DND-41 (cell line): ENCODE measurements at regions not wholly inside any gene's neighbourhood (a gene's known extent, or its start where the extent isn't known, plus 50 kb on each side); places are given as distances from the start of the nearest gene placed in this dataset.

Experiments
- EZH2 ChIP-seq: IDR thresholded peaks from 3 replicates; pipeline ENCODE4 v1.6.1; 2012; ENCODE audit warnings: borderline replicate concordance, low read depth, mild to moderate bottlenecking, moderate library complexity, low read length, inconsistent platforms; ENCODE audit not compliant: severe bottlenecking
- TF ChIP-seq, protein P1 (sequence below): IDR thresholded peaks from 2 replicates; pipeline ENCODE4 v1.5.1; 2012; ENCODE audit warnings: borderline replicate concordance, low read length, moderate library complexity, mild to moderate bottlenecking; ENCODE audit not compliant: poor library complexity, severe bottlenecking; ENCODE audit errors: extremely low read depth

DNA sequence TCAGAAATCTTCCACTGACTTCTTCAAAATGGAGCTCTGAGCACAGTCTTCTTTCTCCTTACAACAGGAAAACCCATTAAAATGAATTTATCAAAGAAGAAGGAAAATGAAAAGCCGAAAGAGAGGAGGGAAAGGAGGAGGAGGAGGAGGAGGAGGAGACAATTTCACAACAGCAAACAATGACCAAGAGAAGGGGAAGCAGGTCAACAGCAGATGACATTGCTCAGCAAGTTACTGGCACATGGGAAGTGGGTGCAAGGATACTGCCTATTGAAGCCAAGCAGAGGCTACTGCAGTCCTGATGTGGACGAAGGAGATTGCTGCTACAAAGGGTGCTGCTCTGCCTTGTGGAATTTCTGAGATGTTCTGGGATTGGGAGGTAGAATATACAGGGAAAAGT lies 140.0 kb upstream of the FOXN2 start:
- TF ChIP-seq, protein P1, sequence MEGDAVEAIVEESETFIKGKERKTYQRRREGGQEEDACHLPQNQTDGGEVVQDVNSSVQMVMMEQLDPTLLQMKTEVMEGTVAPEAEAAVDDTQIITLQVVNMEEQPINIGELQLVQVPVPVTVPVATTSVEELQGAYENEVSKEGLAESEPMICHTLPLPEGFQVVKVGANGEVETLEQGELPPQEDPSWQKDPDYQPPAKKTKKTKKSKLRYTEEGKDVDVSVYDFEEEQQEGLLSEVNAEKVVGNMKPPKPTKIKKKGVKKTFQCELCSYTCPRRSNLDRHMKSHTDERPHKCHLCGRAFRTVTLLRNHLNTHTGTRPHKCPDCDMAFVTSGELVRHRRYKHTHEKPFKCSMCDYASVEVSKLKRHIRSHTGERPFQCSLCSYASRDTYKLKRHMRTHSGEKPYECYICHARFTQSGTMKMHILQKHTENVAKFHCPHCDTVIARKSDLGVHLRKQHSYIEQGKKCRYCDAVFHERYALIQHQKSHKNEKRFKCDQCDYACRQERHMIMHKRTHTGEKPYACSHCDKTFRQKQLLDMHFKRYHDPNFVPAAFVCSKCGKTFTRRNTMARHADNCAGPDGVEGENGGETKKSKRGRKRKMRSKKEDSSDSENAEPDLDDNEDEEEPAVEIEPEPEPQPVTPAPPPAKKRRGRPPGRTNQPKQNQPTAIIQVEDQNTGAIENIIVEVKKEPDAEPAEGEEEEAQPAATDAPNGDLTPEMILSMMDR: no peak
- TF ChIP-seq EZH2: no peak
